ENCODE measurements at regions not wholly inside any gene's neighbourhood (a gene's known extent, or its start where the extent isn't known, plus 50 kb on each side); places are given as distances from the start of the nearest gene placed in this dataset.

DNA sequence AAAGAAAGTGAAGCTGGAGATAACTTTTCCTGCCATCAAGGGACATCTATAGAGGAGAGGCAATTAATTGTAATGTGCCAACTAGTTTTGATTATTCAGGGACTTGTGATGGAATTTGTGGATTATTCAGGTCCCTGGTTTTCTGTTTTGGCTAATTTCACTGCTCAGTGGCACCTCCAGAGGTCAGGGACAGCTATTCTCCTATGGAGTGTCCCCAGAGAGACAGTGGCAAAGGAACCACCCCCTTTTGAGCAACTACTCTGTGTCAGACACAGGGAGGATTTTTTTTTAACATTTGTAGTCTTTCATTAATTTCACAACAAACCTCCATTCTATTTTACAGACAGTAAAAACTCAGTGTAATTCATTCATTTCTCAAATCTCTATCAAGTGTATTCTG is 206.0 kb upstream of the SPRED2 start:
- no peak for DNase-seq (ENCODE audit: low read depth)
- H3K36me3 ChIP-seq (ENCODE audit: control insufficient read depth, insufficient read depth, low read length): no peaks in the 10 kb centered on the region
- H3K27me3 ChIP-seq (ENCODE audit: control insufficient read depth, insufficient read depth, low read length): peaks cover 6% of the 10 kb centered on the region
- TF ChIP-seq, protein P1, sequence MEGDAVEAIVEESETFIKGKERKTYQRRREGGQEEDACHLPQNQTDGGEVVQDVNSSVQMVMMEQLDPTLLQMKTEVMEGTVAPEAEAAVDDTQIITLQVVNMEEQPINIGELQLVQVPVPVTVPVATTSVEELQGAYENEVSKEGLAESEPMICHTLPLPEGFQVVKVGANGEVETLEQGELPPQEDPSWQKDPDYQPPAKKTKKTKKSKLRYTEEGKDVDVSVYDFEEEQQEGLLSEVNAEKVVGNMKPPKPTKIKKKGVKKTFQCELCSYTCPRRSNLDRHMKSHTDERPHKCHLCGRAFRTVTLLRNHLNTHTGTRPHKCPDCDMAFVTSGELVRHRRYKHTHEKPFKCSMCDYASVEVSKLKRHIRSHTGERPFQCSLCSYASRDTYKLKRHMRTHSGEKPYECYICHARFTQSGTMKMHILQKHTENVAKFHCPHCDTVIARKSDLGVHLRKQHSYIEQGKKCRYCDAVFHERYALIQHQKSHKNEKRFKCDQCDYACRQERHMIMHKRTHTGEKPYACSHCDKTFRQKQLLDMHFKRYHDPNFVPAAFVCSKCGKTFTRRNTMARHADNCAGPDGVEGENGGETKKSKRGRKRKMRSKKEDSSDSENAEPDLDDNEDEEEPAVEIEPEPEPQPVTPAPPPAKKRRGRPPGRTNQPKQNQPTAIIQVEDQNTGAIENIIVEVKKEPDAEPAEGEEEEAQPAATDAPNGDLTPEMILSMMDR (IDR thresholded peaks at IDR 0.05; ENCODE audit: insufficient read depth, low read length, poor library complexity, severe bottlenecking): no peak
- no peak overlapping the region for H3K4me3 ChIP-seq (ENCODE audit: low read depth, low read length)

GRCh38 chr2:65636813-65637483 is 204.5 kb upstream of the SPRED2 start:
- no peak overlapping the region for H3K4me3 ChIP-seq (ENCODE audit: low read depth, low read length)
- no peak for DNase-seq (ENCODE audit: low read depth)
- TF ChIP-seq, protein P1 (IDR thresholded peaks at IDR 0.05; ENCODE audit: insufficient read depth, low read length, poor library complexity, severe bottlenecking): no peak
- H3K36me3 ChIP-seq (ENCODE audit: control insufficient read depth, insufficient read depth, low read length): no peaks in the 10 kb centered on the region
- H3K27me3 ChIP-seq (ENCODE audit: control insufficient read depth, insufficient read depth, low read length): peaks cover 6% of the 10 kb centered on the region

DNA sequence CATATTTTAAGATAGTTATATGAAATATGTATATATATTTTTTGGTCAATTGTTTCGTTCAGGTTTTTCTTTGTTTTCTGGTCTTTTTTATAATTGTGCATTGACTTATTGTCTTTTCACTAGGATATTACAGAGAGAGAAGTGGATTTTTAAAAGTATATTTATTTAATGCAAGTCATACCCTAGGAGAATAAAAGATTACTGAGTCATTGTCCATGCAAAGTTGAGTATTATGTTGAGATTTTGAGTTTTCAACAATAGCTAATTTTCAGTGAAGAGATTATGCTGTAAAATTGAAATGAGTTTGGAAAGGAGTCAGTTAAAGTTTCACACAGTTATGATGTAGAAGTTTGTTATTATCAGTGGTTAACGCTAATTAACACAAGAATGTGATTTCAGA is 203.6 kb upstream of the SPRED2 start:
- DNase-seq (ENCODE audit: low read depth): no peak
- TF ChIP-seq, protein P1 (IDR thresholded peaks at IDR 0.05; ENCODE audit: insufficient read depth, low read length, poor library complexity, severe bottlenecking): no peak
- Histone ChIP-seq H3K36me3 (ENCODE audit: control insufficient read depth, insufficient read depth, low read length) (no peaks in the 10 kb centered on the region), H3K4me3 (ENCODE audit: low read depth, low read length) (no peak overlapping the region), H3K27me3 (ENCODE audit: control insufficient read depth, insufficient read depth, low read length) (peaks cover 6% of the 10 kb centered on the region)

DNA sequence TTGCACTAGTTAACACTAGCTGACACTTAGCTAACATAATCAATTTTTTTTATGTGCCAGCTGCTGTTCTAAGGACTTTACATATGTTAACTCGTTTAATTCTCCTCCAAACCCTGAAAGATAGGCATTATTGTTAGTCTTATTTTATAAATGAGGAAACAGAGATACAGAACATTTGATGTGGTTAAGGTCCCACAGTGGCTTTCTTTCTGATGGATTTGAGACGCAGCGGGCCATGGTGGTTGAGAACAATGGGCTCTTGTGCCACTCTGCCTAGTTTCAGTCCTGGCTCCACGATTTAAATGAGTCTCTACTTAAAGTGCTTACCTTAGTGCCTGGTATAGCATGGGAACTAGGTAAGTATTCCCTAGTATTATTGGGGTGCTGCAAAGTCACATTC is 201.9 kb upstream of the SPRED2 start:
- no peak for DNase-seq (ENCODE audit: low read depth)
- H3K27me3 ChIP-seq (ENCODE audit: control insufficient read depth, insufficient read depth, low read length): peaks cover 3% of the 10 kb centered on the region
- TF ChIP-seq, protein P1 (IDR thresholded peaks at IDR 0.05; ENCODE audit: insufficient read depth, low read length, poor library complexity, severe bottlenecking): no peak
- no peaks in the 10 kb centered on the region for H3K36me3 ChIP-seq (ENCODE audit: control insufficient read depth, insufficient read depth, low read length)
- no peak overlapping the region for H3K4me3 ChIP-seq (ENCODE audit: low read depth, low read length)

- Histone ChIP-seq H3K36me3 (ENCODE audit: control insufficient read depth, insufficient read depth, low read length) (no peaks in the 10 kb centered on the region), H3K4me3 (ENCODE audit: low read depth, low read length) (no peak overlapping the region), H3K27me3 (ENCODE audit: control insufficient read depth, insufficient read depth, low read length) (no peaks in the 10 kb centered on the region)
- no peak for DNase-seq (ENCODE audit: low read depth)
- TF ChIP-seq, protein P1 (IDR thresholded peaks at IDR 0.05; ENCODE audit: insufficient read depth, low read length, poor library complexity, severe bottlenecking): no peak
Measured at GRCh38 chr2:65630643-65631042, 198.2 kb upstream of the SPRED2 start.

GRCh38 chr2:65628156-65628555 is 195.8 kb upstream of the SPRED2 start:
- DNase-seq (ENCODE audit: low read depth): no peak
- no peak overlapping the region for H3K4me3 ChIP-seq (ENCODE audit: low read depth, low read length)
- TF ChIP-seq, protein P1 (IDR thresholded peaks at IDR 0.05; ENCODE audit: insufficient read depth, low read length, poor library complexity, severe bottlenecking): no peak
- no peaks in the 10 kb centered on the region for H3K27me3 ChIP-seq (ENCODE audit: control insufficient read depth, insufficient read depth, low read length)
- H3K36me3 ChIP-seq (ENCODE audit: control insufficient read depth, insufficient read depth, low read length): no peaks in the 10 kb centered on the region

All from kidney epithelial cell (primary cell).